Liver (tissue), 8 donors: ENCODE measurements at regions not wholly inside any gene's neighbourhood (a gene's known extent, or its start where the extent isn't known, plus 50 kb on each side); places are given as distances from the start of the nearest gene placed in this dataset.

Source experiments
- DNase-seq: peaks from one replicate; pipeline ENCODE4 v3.0.0-alpha.2; 2017; ENCODE audit warnings: low spot score
- H3K27ac ChIP-seq, 2 donors: one replicate each; pipeline ENCODE4 v1.7.0; 2013; ENCODE audit warnings: inconsistent platforms in 2 of 2, low read length in 2 of 2, control low read depth in 1 of 2, low read depth in 1 of 2, mild to moderate bottlenecking in 1 of 2
- H3K27me3 ChIP-seq, 4 donors: one replicate each; pipeline versions ENCODE4 v1.6.1 to v1.7.0; 2013; ENCODE audit warnings: low read length in 3 of 4, inconsistent platforms in 1 of 4, mild to moderate bottlenecking in 1 of 4, moderate library complexity in 1 of 4; ENCODE audit not compliant: control insufficient read depth in 4 of 4, insufficient read depth in 4 of 4
- H3K36me3 ChIP-seq, 4 donors: one replicate each; pipeline versions ENCODE4 v1.6.1 to v1.7.0; 2013; ENCODE audit warnings: low read length in 3 of 4, mild to moderate bottlenecking in 3 of 4, low read depth in 1 of 4, moderate library complexity in 1 of 4; ENCODE audit not compliant: control insufficient read depth in 4 of 4, insufficient read depth in 3 of 4
- H3K4me1 ChIP-seq, 4 donors: one replicate each; pipeline versions ENCODE4 v1.6.1 to v1.7.0; 2013; ENCODE audit warnings: low read length in 3 of 4, mild to moderate bottlenecking in 3 of 4, moderate library complexity in 1 of 4; ENCODE audit not compliant: control insufficient read depth in 4 of 4, insufficient read depth in 4 of 4
- H3K4me3 ChIP-seq, 3 donors: one replicate each; pipeline versions ENCODE4 v1.6.1 to v1.7.0; 2013; ENCODE audit warnings: low read length in 3 of 3, control low read depth in 1 of 3, low read depth in 1 of 3, mild to moderate bottlenecking in 1 of 3
- H3K9ac ChIP-seq, 2 donors: one replicate each; pipeline ENCODE4 v1.7.0; 2013; ENCODE audit warnings: low read length in 2 of 2, mild to moderate bottlenecking in 2 of 2, moderate library complexity in 2 of 2, control low read depth in 1 of 2, low read depth in 1 of 2
- H3K9me3 ChIP-seq, 4 donors: one replicate each; pipeline versions ENCODE4 v1.6.1 to v1.7.0; 2013; ENCODE audit warnings: low read length in 3 of 4; ENCODE audit not compliant: control insufficient read depth in 4 of 4
- EGR1 ChIP-seq, 2 donors: IDR thresholded peaks; 2 replicates each; pipeline ENCODE4 v1.6.1; 2016 to 2018; ENCODE audit warnings: antibody characterized with exemption in 2 of 2, low read depth in 2 of 2
- FOXA1 ChIP-seq: IDR thresholded peaks from 2 replicates; pipeline ENCODE4 v1.6.1; 2016; ENCODE audit warnings: antibody characterized with exemption
- FOXA2 ChIP-seq: IDR thresholded peaks from 2 replicates; pipeline ENCODE4 v1.6.1; 2016; ENCODE audit warnings: antibody characterized with exemption
- HNF4A ChIP-seq, 2 donors: conservative IDR thresholded peaks; 2 replicates each; pipeline ENCODE4 v1.6.1; 2016; ENCODE audit warnings: antibody characterized with exemption in 2 of 2, mild to moderate bottlenecking in 2 of 2
- HNF4G ChIP-seq: IDR thresholded peaks from 2 replicates; pipeline ENCODE4 v1.6.1; 2016; ENCODE audit warnings: antibody characterized with exemption
- JUND ChIP-seq, 2 donors: IDR thresholded peaks; 2 replicates each; pipeline ENCODE4 v1.6.1; 2016; ENCODE audit warnings: antibody characterized with exemption in 2 of 2
- NR2F2 ChIP-seq: IDR thresholded peaks from 2 replicates; pipeline ENCODE4 v1.6.1; 2016; ENCODE audit warnings: antibody characterized with exemption
- RAD21 ChIP-seq, 2 donors: IDR thresholded peaks; 2 replicates each; pipeline ENCODE4 v1.6.1; 2016; ENCODE audit warnings: antibody characterized with exemption in 2 of 2, mild to moderate bottlenecking in 2 of 2
- RXRA ChIP-seq, 2 donors: IDR thresholded peaks; 2 replicates each; pipeline ENCODE4 v1.6.1; 2017 to 2018; ENCODE audit warnings: antibody characterized with exemption in 2 of 2, mild to moderate bottlenecking in 1 of 2
- SP1 ChIP-seq: IDR thresholded peaks from 2 replicates; pipeline ENCODE4 v1.6.1; 2018; ENCODE audit warnings: antibody characterized with exemption, mild to moderate bottlenecking
- TAF1 ChIP-seq: conservative IDR thresholded peaks from 2 replicates; pipeline ENCODE4 v1.6.1; 2016; ENCODE audit warnings: antibody characterized with exemption, mild to moderate bottlenecking
- YY1 ChIP-seq: IDR thresholded peaks from 2 replicates; pipeline ENCODE4 v1.6.1; 2016; ENCODE audit warnings: antibody characterized with exemption, mild to moderate bottlenecking
- WGBS: extraction: QIAGEN DNeasy Blood & Tissue Kit; methylation state at CpG from one replicate; pipeline ENCODE4 v1.1.7; 2013; 5-methylcytosine and 5-hydroxymethylcytosine counted together
- TF ChIP-seq, protein P1 (sequence below): IDR thresholded peaks from 2 replicates; pipeline ENCODE4 v1.6.1; 2016; ENCODE audit warnings: antibody characterized with exemption, mild to moderate bottlenecking
- TF ChIP-seq, protein P2 (sequence below): IDR thresholded peaks from 2 replicates; pipeline ENCODE4 v1.6.1; 2016; ENCODE audit warnings: antibody characterized with exemption
- TF ChIP-seq, protein P3 (sequence below): fragments of 150-350 bp; IDR thresholded peaks from 2 replicates; pipeline ENCODE4 v1.5.1; 2017; ENCODE audit warnings: improper control_type of control experiment, low read depth, low read length; ENCODE audit not compliant: missing input control
- TF ChIP-seq, protein P4 (sequence below): IDR thresholded peaks from 2 replicates; pipeline ENCODE4 v1.6.1; 2016; ENCODE audit warnings: antibody characterized with exemption
- donor health status: healthy.
- donor health status: healthy.
- donor health status: healthy.
- donor health status: healthy.
- donor health status: healthy.

DNA sequence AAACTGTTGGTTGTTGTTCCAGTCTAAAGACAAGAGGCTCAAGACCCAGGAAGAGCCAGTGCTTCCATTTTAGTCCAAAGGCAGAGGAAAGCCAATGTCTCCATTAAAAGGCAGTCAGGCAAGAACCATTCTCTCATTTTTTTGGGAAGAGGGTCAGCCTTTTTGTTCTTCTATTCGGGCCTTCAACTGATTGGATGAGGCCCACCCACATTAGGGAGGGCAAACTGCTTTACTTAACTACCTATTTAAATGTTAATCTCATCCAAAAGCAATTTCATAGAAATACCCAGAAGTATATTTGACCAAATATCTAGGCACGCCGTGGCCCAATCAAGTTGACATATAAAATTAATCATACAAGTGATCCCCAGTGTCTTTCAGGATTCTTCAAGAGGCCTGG lies 104.4 kb upstream of the SYT6 start:
- Histone ChIP-seq H3K27me3 (no peaks in the 10 kb centered on the region), H3K27ac (no peak overlapping the region), H3K4me1 (no peaks in the 10 kb centered on the region), H3K36me3 (no peaks in the 10 kb centered on the region), H3K9me3 (peaks cover 0 to 12% (median 3%) of the 10 kb centered on the region in 4 donors), H3K9ac (no peak overlapping the region), H3K4me3 (no peak overlapping the region)
- no peak for DNase-seq
- TF ChIP-seq, protein P1, sequence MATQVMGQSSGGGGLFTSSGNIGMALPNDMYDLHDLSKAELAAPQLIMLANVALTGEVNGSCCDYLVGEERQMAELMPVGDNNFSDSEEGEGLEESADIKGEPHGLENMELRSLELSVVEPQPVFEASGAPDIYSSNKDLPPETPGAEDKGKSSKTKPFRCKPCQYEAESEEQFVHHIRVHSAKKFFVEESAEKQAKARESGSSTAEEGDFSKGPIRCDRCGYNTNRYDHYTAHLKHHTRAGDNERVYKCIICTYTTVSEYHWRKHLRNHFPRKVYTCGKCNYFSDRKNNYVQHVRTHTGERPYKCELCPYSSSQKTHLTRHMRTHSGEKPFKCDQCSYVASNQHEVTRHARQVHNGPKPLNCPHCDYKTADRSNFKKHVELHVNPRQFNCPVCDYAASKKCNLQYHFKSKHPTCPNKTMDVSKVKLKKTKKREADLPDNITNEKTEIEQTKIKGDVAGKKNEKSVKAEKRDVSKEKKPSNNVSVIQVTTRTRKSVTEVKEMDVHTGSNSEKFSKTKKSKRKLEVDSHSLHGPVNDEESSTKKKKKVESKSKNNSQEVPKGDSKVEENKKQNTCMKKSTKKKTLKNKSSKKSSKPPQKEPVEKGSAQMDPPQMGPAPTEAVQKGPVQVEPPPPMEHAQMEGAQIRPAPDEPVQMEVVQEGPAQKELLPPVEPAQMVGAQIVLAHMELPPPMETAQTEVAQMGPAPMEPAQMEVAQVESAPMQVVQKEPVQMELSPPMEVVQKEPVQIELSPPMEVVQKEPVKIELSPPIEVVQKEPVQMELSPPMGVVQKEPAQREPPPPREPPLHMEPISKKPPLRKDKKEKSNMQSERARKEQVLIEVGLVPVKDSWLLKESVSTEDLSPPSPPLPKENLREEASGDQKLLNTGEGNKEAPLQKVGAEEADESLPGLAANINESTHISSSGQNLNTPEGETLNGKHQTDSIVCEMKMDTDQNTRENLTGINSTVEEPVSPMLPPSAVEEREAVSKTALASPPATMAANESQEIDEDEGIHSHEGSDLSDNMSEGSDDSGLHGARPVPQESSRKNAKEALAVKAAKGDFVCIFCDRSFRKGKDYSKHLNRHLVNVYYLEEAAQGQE: no peak
- TF ChIP-seq NR2F2 (no peak), HNF4G (no peak), EGR1 (IDR thresholded peaks at IDR 0.05; ENCODE audit: low read depth in 2 of 2) (no peak), RXRA (IDR thresholded peaks at IDR 0.05) (no peak), YY1 (no peak), FOXA2 (no peak), TAF1 (no peak)
- TF ChIP-seq, protein P2, sequence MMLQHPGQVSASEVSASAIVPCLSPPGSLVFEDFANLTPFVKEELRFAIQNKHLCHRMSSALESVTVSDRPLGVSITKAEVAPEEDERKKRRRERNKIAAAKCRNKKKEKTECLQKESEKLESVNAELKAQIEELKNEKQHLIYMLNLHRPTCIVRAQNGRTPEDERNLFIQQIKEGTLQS: no peak
- TF ChIP-seq, protein P3, sequence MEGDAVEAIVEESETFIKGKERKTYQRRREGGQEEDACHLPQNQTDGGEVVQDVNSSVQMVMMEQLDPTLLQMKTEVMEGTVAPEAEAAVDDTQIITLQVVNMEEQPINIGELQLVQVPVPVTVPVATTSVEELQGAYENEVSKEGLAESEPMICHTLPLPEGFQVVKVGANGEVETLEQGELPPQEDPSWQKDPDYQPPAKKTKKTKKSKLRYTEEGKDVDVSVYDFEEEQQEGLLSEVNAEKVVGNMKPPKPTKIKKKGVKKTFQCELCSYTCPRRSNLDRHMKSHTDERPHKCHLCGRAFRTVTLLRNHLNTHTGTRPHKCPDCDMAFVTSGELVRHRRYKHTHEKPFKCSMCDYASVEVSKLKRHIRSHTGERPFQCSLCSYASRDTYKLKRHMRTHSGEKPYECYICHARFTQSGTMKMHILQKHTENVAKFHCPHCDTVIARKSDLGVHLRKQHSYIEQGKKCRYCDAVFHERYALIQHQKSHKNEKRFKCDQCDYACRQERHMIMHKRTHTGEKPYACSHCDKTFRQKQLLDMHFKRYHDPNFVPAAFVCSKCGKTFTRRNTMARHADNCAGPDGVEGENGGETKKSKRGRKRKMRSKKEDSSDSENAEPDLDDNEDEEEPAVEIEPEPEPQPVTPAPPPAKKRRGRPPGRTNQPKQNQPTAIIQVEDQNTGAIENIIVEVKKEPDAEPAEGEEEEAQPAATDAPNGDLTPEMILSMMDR: no peak
- 91% methylated on average over 3 of the region's 3 CpGs for WGBS

DNA sequence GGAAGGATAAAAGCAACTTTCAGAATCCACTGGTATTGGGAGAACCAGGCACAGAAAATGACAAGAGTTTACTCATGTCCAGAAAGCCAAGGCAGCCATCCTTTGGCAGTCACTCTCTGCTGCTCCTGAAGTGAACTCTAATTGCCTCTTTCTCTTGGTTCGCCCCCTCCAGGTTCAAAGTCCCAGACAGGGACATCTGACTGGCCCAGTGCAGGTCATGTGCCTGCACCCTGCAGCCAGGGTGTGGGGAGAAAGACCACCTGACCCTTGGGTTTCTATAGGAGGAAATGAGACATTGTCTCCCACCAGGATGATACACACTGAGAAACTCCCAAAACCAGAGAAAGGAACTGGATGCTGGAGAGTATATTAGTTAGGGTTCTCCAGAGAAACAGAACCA lies 103.9 kb upstream of the SYT6 start:
- Histone ChIP-seq H3K27ac (no peak overlapping the region), H3K4me3 (no peak overlapping the region), H3K36me3 (no peaks in the 10 kb centered on the region), H3K27me3 (no peaks in the 10 kb centered on the region), H3K4me1 (no peaks in the 10 kb centered on the region), H3K9me3 (peaks cover 0 to 12% (median 3%) of the 10 kb centered on the region in 4 donors), H3K9ac (no peak overlapping the region)
- TF ChIP-seq, protein P4, sequence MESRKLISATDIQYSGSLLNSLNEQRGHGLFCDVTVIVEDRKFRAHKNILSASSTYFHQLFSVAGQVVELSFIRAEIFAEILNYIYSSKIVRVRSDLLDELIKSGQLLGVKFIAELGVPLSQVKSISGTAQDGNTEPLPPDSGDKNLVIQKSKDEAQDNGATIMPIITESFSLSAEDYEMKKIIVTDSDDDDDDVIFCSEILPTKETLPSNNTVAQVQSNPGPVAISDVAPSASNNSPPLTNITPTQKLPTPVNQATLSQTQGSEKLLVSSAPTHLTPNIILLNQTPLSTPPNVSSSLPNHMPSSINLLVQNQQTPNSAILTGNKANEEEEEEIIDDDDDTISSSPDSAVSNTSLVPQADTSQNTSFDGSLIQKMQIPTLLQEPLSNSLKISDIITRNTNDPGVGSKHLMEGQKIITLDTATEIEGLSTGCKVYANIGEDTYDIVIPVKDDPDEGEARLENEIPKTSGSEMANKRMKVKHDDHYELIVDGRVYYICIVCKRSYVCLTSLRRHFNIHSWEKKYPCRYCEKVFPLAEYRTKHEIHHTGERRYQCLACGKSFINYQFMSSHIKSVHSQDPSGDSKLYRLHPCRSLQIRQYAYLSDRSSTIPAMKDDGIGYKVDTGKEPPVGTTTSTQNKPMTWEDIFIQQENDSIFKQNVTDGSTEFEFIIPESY: no peak
- TF ChIP-seq FOXA2 (no peak), RAD21 (IDR thresholded peaks at IDR 0.05) (no peak), NR2F2 (no peak), HNF4A (conservative IDR thresholded peaks at IDR 0.05) (no peak), JUND (IDR thresholded peaks at IDR 0.05) (no peak), RXRA (IDR thresholded peaks at IDR 0.05) (no peak), FOXA1 (no peak), YY1 (no peak), SP1 (no peak), TAF1 (no peak)
- TF ChIP-seq, protein P2: no peak
- TF ChIP-seq, protein P1: no peak
- DNase-seq: no peak
- 58% methylated on average over 1 of the region's 1 CpG for WGBS
